H9 (cell line): ENCODE measurements at regions not wholly inside any gene's neighbourhood (a gene's known extent, or its start where the extent isn't known, plus 50 kb on each side); places are given as distances from the start of the nearest gene placed in this dataset.

Experiments
- DNase-seq: peaks from one replicate; pipeline ENCODE4 v3.0.0-alpha.2; 2017
- H2AFZ ChIP-seq: one replicate; pipeline ENCODE4 v1.6.1; 2013; ENCODE audit warnings: mild to moderate bottlenecking, low read length, control low read depth, moderate library complexity
- H2AK5ac ChIP-seq: 2 replicates; pipeline ENCODE4 v1.6.1; 2013; ENCODE audit warnings: low read length, control low read depth, mixed read lengths; ENCODE audit not compliant: insufficient read length
- H2BK120ac ChIP-seq: one replicate; pipeline ENCODE4 v1.6.1; 2013; ENCODE audit warnings: low read depth, mild to moderate bottlenecking, low read length, control low read depth, inconsistent platforms; ENCODE audit not compliant: poor library complexity, severe bottlenecking
- H2BK12ac ChIP-seq: 2 replicates; pipeline ENCODE4 v1.6.1; 2013; ENCODE audit warnings: low read length, control low read depth, mixed read lengths, low read depth; ENCODE audit not compliant: insufficient read length
- H2BK15ac ChIP-seq: 2 replicates; pipeline ENCODE4 v1.6.1; 2013; ENCODE audit warnings: low read depth, low read length, control low read depth
- H2BK20ac ChIP-seq: one replicate; pipeline ENCODE4 v1.6.1; 2013; ENCODE audit warnings: low read depth, mild to moderate bottlenecking, low read length, control low read depth, inconsistent platforms; ENCODE audit not compliant: poor library complexity, severe bottlenecking
- H2BK5ac ChIP-seq: 2 replicates; pipeline ENCODE4 v1.6.1; 2013; ENCODE audit warnings: low read length, control low read depth, mixed read lengths; ENCODE audit not compliant: insufficient read length
- H3K14ac ChIP-seq: 2 replicates; pipeline ENCODE4 v1.6.1; 2013; ENCODE audit warnings: low read length, control low read depth; ENCODE audit not compliant: insufficient read depth
- H3K18ac ChIP-seq: 2 replicates; pipeline ENCODE4 v1.6.1; 2013; ENCODE audit warnings: low read depth, mild to moderate bottlenecking, mixed read lengths, low read length, control low read depth; ENCODE audit not compliant: insufficient read length
- H3K23ac ChIP-seq: 2 replicates; pipeline ENCODE4 v1.6.1; 2013; ENCODE audit warnings: low read length, control low read depth, mixed read lengths, low read depth; ENCODE audit not compliant: insufficient read length
- H3K23me2 ChIP-seq: 2 replicates; pipeline ENCODE4 v1.6.1; 2013; ENCODE audit warnings: low read depth, mild to moderate bottlenecking, mixed read lengths, low read length, control low read depth; ENCODE audit not compliant: insufficient read length, poor library complexity, severe bottlenecking
- H3K27ac ChIP-seq: 2 replicates; pipeline ENCODE4 v1.5.1; 2013; ENCODE audit warnings: low read length, control low read depth, mixed read lengths, low read depth; ENCODE audit not compliant: insufficient read length
- H3K27me3 ChIP-seq: 2 replicates; pipeline ENCODE4 v1.6.1; 2013; ENCODE audit warnings: low read length, control low read depth, inconsistent platforms; ENCODE audit not compliant: insufficient read depth
- H3K4ac ChIP-seq: 2 replicates; pipeline ENCODE4 v1.6.1; 2013; ENCODE audit warnings: low read depth, mild to moderate bottlenecking, control low read depth, inconsistent platforms, low read length, moderate library complexity
- H3K4me1 ChIP-seq: 2 replicates; pipeline ENCODE4 v1.6.1; 2013; ENCODE audit warnings: low read length, control low read depth, inconsistent platforms; ENCODE audit not compliant: insufficient read depth
- H3K4me2 ChIP-seq: 2 replicates; pipeline ENCODE4 v1.6.1; 2013; ENCODE audit warnings: low read length, control low read depth, mixed read lengths; ENCODE audit not compliant: insufficient read length, insufficient read depth
- H3K56ac ChIP-seq: 2 replicates; pipeline ENCODE4 v1.6.1; 2013; ENCODE audit warnings: low read depth, mild to moderate bottlenecking, mixed read lengths, low read length, control low read depth; ENCODE audit not compliant: insufficient read length
- H3K79me1 ChIP-seq: 2 replicates; pipeline ENCODE4 v1.6.1; 2013; ENCODE audit warnings: low read depth, mild to moderate bottlenecking, moderate library complexity, low read length, control low read depth, inconsistent platforms; ENCODE audit not compliant: insufficient read depth, poor library complexity, severe bottlenecking
- H3K79me2 ChIP-seq: 2 replicates; pipeline ENCODE4 v1.6.1; 2013; ENCODE audit warnings: low read length, control low read depth, inconsistent platforms; ENCODE audit not compliant: insufficient read depth
- H3K9ac ChIP-seq: 2 replicates; pipeline ENCODE4 v1.6.1; 2013; ENCODE audit warnings: low read length, control low read depth, mixed read lengths; ENCODE audit not compliant: insufficient read length; ENCODE audit errors: extremely low read depth
- H3K9me3 ChIP-seq: one replicate; pipeline ENCODE4 v1.6.1; 2013; ENCODE audit warnings: low read depth, low read length, inconsistent platforms; ENCODE audit not compliant: control insufficient read depth
- H3T11ph ChIP-seq: one replicate; pipeline ENCODE4 v1.6.1; 2013; ENCODE audit warnings: mild to moderate bottlenecking, low read length, control low read depth, inconsistent platforms
- H4K20me1 ChIP-seq: one replicate; pipeline ENCODE4 v1.6.1; 2013; ENCODE audit not compliant: control insufficient read depth, insufficient read length, insufficient read depth
- H4K5ac ChIP-seq: 2 replicates; pipeline ENCODE4 v1.6.1; 2013; ENCODE audit warnings: low read depth, mild to moderate bottlenecking, mixed read lengths, low read length, control low read depth; ENCODE audit not compliant: insufficient read length
- H4K8ac ChIP-seq: replicated peaks from 2 replicates; pipeline ENCODE4 v1.6.1; 2013; ENCODE audit warnings: low read length, control low read depth, mixed read lengths, low read depth; ENCODE audit not compliant: insufficient read length
- H4K91ac ChIP-seq: 2 replicates; pipeline ENCODE4 v1.6.1; 2013; ENCODE audit warnings: low read depth, mild to moderate bottlenecking, moderate library complexity, mixed read lengths, low read length, control low read depth; ENCODE audit not compliant: insufficient read length
- H3K27ac Mint-ChIP-seq, 3 experiments: 2 replicates in 2 of 3; 3 replicates in 1 of 3; pipeline ENCODE4 v1.8.0; 2020 to 2021; ENCODE audit warnings: mixed read lengths in 3 of 3, mild to moderate bottlenecking in 1 of 3, moderate library complexity in 1 of 3
- H3K27me3 Mint-ChIP-seq: 2 replicates; pipeline ENCODE4 v1.8.0; 2021; ENCODE audit warnings: low read depth, mild to moderate bottlenecking, moderate library complexity, mixed read lengths
- H3K36me3 Mint-ChIP-seq, 3 experiments: 2 replicates in 2 of 3; 3 replicates in 1 of 3; pipeline ENCODE4 v1.8.0; 2020 to 2021; ENCODE audit warnings: low read depth in 3 of 3, mixed read lengths in 3 of 3; ENCODE audit not compliant: insufficient read depth in 1 of 3
- H3K4me1 Mint-ChIP-seq, 2 experiments: 2 replicates each; pipeline ENCODE4 v1.8.0; 2020; ENCODE audit warnings: mixed read lengths in 2 of 2
- H3K4me3 Mint-ChIP-seq, 2 experiments: 2 replicates in 1 of 2; 3 replicates in 1 of 2; pipeline ENCODE4 v1.8.0; 2020 to 2021; ENCODE audit warnings: mild to moderate bottlenecking in 2 of 2, mixed read lengths in 2 of 2, moderate library complexity in 1 of 2
- H3K9me3 Mint-ChIP-seq, 2 experiments: 2 replicates in 1 of 2; 3 replicates in 1 of 2; pipeline ENCODE4 v1.8.0; 2020; ENCODE audit warnings: mild to moderate bottlenecking in 2 of 2, mixed read lengths in 2 of 2, moderate library complexity in 1 of 2
- TF ChIP-seq, protein P1 (sequence below): fragments of 200-600 bp; sonication (generic); conservative IDR thresholded peaks from 3 replicates; pipeline ENCODE4 v1.8.0; 2021; ENCODE audit warnings: antibody characterized with exemption, mild to moderate bottlenecking

DNA sequence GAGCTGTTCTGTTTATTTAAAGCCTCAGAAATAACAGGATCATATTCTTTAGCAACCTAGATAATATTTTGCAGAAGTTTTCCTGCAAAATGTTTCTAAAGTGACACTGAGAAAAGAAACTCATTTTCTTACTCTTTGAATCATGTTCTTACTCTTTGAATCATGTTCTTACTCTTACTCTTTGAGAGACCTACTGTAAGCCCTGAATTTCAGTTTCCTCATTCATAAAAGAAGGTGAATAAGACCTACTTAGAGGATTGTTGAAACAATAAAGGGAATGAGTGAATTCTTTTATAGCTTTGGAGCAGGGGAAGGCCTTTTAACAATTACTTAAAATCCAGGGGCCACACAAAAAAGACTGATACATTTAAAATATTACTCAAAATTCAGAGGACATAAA lies 221.7 kb upstream of the CMC1 start:
- Histone ChIP-seq H2AFZ (no peak overlapping the region), H3K4me1 (no peaks in the 10 kb centered on the region), H2BK15ac (no peak overlapping the region), H3K23ac (no peak overlapping the region), H4K20me1 (no peaks in the 10 kb centered on the region), H3K56ac (no peak overlapping the region), H4K91ac (no peak overlapping the region), H3K9me3 (no peaks in the 10 kb centered on the region), H3K27ac (no peak overlapping the region), H3K79me1 (no peaks in the 10 kb centered on the region), H3K27me3 (no peaks in the 10 kb centered on the region), H2BK5ac (no peak overlapping the region), H2AK5ac (no peak overlapping the region), H2BK20ac (no peak overlapping the region), H3K23me2 (no peaks in the 10 kb centered on the region), H3K18ac (no peak overlapping the region), H3K4me2 (no peak overlapping the region), H2BK120ac (no peak overlapping the region), H3K14ac (no peak overlapping the region), H3K4ac (no peak overlapping the region), H3K79me2 (no peaks in the 10 kb centered on the region), H4K8ac (no peak overlapping the region), H3K9ac (no peak overlapping the region), H4K5ac (no peak overlapping the region), H2BK12ac (no peak overlapping the region), H3T11ph (no peak overlapping the region)
- H3K9me3 Mint-ChIP-seq = peaks cover 6 to 9% of the 10 kb centered on the region in 2 experiments
- TF ChIP-seq, protein P1, sequence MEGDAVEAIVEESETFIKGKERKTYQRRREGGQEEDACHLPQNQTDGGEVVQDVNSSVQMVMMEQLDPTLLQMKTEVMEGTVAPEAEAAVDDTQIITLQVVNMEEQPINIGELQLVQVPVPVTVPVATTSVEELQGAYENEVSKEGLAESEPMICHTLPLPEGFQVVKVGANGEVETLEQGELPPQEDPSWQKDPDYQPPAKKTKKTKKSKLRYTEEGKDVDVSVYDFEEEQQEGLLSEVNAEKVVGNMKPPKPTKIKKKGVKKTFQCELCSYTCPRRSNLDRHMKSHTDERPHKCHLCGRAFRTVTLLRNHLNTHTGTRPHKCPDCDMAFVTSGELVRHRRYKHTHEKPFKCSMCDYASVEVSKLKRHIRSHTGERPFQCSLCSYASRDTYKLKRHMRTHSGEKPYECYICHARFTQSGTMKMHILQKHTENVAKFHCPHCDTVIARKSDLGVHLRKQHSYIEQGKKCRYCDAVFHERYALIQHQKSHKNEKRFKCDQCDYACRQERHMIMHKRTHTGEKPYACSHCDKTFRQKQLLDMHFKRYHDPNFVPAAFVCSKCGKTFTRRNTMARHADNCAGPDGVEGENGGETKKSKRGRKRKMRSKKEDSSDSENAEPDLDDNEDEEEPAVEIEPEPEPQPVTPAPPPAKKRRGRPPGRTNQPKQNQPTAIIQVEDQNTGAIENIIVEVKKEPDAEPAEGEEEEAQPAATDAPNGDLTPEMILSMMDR = no peak
- no peak overlapping the region for H3K27ac Mint-ChIP-seq
- H3K27me3 Mint-ChIP-seq = no peaks in the 10 kb centered on the region
- peaks cover 6% of the 10 kb centered on the region in 2 experiments; a peak in 3 of 4 replicates for H3K4me1 Mint-ChIP-seq
- H3K36me3 Mint-ChIP-seq = peaks cover 7 to 13% (median 12%) of the 10 kb centered on the region in 3 experiments
- no peak overlapping the region for H3K4me3 Mint-ChIP-seq
- DNase-seq = no peak
